ENCODE measurements at regions not wholly inside any gene's neighbourhood (a gene's known extent, or its start where the extent isn't known, plus 50 kb on each side); places are given as distances from the start of the nearest gene placed in this dataset.

- DNase-seq, result no peak
These were observed 105.9 kb upstream of the RPL38 start for GRCh38 chr17:74097450-74098135.

DNA sequence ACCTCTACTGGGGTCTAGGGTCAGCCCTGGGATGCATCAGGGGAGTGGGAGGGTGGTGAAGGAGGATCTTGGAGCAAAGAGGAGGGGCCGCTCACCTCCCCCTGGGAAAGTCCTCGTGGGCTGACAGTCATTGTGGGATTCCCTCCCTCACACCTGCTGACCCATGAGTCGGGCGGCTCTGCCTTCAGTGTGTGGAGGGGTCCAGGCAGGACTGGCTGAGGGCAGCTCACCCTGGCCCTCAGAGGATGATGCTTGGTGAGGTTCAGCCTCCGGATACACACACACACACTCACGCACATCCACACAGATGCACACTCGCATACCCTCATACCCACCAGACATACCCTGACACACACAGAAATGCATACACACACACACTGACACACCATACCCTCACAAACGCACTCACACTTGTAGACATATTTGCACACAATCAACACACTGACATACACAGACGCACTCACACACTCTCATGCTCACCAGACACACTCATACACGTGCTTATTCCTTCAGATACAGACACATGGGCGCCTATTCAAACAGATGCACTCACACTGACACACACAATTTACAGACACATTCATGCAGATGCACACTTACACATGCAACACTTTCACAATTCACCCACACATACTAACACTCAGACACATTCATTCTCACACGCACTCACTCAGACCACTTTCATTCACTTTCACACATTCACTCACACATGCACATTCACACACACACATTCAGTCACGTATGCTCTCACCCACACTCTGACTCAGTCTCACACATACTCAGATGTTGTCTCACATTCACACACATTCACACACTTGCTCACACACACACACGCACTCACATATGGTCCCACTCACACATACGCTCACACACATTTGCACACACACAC, 105.1 kb upstream of the RPL38 start:
- no peak for DNase-seq

- no peak for DNase-seq
These were observed 103.8 kb upstream of the RPL38 start for GRCh38 chr17:74099442-74100340.

DNA sequence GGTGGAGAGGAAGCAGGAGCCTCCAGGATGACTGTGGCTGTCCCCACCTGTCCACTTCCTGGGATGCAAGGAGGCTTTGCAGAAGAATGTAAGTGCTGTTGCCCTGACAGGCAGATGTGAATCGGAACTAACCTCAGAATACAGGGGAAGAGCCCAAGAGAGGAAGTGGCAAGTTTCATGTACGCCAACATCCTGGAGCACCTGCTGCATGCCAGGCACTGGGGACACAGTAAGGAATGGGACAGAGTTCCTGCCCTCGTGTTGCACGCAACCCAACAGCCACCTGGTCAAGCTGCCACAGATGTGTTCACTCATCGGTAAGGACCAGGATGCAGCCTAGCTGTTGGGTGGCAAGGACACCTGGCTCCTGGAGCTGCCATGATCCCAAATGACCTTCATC, 98.6 kb upstream of the RPL38 start:
- no peak for DNase-seq

DNA sequence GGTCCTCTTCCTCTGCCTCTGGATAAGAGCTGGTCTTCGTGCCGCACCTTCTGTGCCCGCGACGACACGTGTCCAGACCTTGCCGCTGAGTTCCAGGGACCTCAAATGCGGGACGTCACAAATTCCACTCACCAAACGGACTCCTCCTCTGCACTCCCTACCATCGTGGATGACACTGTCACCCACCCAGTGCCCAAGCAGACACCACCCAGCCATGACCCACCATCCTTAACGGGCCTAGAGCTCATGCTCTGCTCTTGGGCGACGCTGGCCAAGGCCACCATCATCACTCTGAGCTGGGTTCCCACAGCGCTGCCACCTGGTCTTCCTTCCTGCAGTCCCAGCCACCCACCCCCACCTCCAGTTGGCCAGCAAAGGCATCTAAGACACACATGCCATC, 96.4 kb upstream of the RPL38 start:
- DNase-seq, result no peak

DNA sequence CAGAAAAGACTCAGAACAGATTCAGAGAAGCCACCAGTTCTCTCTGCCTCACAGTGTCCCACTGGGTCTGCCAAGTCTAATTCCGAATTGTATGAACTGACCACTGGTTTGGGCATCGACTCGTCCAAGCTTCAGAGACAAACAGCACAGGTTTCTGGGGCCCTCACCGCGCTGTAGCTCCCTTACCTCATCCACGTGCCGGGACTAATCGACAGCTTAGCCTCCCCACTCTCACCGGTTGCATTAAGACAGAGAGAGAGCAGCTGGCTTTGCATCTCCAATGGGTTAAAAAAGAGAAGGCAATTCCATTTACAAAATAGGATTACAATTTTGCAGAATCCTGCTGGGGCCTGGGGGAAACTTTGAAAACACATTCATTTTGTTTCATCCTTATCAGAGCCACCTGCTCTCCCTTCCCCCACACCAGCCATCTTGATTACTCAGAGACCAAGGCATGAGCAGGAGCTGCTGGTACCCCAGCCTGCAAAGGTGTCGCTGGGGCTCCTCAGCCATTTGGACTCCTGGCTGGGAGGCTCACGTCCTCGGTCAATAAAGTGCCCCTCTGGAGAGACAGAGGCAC, 95.3 kb upstream of the RPL38 start:
- no peak for DNase-seq

- DNase-seq, result no peak
These were observed 93.0 kb upstream of the RPL38 start for GRCh38 chr17:74110467-74110866.

DNA sequence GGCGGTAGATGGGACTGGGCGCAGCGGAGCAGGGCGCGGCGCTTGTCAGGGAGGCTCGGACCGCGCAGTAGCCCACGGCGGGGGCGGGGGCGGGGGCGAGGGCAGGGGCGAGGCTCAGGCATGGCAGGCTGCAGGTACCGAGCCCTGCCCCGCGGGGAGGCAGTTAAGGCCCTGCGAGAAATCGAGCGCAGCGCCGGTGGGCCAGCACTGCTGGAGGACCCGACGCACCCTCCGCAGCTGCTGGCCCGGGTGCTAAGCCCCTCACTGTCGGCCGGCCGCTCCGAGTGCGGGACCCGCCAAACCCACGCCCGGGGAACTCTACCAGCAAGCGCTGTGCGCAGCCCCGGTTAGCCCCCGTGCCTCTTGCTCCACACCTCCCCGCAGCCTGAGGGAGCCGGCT, 90.2 kb upstream of the RPL38 start:
- DNase-seq, result no peak

GRCh38 chr17:74113952-74114351, 89.5 kb upstream of the RPL38 start:
- DNase-seq, result no peak

DNA sequence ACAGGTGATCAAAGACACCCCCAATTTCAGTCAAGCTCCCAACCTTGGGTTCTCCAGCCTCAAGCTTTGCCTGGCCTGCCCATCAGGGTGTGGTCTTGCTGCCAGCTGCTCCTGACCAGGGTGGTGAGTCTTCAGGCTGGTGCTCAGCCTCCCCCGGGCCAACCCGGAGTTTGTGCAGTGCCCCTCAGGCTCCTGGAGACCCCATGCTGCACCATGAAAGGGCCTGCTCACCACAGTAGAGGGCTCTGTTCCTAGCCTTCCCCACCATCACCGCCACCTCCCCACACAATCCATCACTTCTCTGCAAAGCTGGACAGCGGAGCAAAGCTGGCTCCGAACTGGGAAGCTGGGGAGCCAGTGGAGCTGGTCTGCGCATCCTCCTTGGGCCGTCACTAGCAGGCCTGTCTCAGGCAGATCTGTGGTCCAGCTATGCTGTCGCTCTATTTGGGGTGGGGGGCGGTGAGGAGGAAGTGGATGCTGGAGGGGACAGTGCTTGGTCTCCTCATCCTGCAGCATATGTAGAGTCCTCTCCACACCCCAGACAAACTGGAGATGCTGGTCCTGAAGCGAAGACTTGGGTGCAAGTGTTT, 88.5 kb upstream of the RPL38 start:
- DNase-seq, result no peak

DNA sequence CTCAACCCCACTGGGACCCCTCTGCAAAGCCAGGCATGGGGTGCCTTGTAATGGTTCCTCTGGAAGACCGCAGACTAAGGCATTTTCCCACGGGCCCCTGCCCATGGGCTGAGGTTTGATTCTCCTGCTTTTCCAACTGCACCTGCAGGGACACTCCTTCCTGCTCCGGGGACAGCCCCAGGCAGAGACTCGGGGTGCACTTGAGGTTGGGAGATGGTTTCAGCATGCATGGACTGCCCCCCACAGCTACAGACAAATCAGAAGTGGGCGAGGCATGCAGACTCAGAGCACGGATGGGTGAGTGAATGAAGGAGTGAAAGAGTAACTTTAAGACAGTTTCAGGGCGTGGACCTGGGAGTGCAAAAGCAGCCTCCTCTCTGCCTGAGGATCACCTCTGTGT, 87.9 kb upstream of the RPL38 start:
- no peak for DNase-seq

GRCh38 chr17:74116087-74116717, 87.3 kb upstream of the RPL38 start:
- peak; percentile 73 for DNase-seq

DNA sequence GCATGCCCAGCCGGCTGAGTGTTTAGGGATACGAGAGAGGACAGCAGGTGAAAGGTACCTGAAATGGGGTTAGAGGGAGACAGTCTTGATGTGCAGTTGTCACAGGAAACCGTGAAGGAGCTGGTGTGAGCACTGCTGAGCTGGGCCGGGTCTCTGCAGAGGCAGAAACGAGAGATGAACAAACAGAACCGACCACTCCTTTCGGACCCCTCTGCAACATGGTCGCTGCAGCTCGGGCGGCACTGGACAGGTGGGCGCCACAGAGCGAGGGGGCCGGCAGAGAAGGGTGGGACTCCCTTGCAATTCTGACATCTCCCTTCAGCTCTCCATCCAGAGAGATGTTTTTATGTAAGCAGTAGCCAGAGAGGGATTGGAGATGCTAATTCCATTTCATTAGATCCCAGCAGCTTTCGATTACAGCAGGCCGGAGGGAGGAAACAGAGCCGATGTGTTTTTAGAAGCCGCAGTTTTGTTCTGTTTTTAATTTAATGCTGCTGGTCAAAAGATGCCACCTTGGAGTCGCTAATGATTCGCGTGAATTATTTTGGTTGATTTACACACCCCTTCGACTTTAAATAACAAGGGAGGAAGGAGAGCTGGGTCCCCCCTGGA, 86.3 kb upstream of the RPL38 start:
- no peak for DNase-seq

GRCh38 chr17:74117999-74118421, 85.5 kb upstream of the RPL38 start:
- DNase-seq, result peak; percentile 56

DNA sequence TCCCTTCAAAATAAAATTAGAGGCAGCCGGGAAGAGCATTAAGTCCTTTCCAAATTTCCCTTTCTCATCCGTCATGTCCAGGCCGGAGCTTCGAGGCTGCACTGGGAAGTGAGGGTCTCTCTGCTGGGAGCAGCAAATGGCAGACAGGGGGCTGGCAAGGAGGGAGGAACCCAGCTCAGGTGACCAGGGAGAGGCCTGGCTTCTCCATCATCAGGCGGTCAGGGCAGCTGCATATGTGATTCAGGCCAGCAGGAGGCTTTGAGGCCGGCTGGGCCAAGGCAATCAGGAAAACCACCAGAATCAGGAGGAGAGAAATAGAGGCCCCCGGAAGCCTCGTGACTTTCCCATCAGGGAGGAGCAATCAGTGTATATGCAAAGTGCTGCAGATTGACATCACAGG, 85.0 kb upstream of the RPL38 start:
- DNase-seq, result no peak

DNA sequence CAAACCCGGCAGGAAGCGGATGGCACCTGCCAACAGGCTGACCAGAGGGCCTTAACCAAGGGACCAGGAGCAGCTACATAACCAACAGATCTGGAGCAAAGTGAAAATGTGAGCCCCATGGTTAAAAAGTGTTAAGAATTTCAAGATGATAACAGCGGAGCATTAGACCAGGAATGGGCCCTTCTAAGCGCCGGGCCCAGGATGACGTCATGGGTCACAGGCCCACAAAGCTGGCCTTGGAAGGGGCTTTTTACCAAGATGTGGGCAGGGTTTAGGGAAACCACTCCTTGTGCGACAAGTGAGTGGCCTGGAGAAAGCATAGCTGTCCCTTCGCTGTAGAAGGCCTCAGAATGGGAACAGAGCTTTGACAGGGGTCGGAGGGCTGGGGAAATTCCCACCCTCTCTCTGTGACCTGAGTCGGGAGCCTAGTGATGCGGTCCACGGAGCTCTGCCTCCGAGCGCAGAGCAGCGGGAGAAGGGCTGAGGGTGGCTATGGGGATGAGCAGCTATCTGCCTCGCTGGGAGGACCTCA, 84.4 kb upstream of the RPL38 start:
- DNase-seq, result no peak

- no peak for DNase-seq
These were observed 83.5 kb upstream of the RPL38 start for GRCh38 chr17:74119965-74120364.

DNA sequence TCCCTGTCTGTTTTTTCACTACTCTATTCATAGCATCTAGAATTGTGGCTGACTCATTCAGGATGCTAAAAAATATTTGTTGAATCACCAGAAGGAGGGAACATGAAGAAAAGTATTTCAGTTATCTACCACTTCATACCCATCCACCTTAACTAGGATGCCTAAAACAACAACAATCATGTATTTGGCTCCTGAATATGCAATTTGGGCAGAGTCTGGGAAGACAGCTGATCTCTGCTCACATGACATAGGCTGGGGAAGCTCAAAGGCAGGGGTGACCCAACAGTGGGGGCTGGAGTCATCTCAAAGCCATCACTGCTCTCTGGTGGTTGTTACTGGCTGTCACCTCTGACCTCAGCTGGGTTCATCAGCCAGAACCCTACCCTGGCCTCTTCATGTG, 80.1 kb upstream of the RPL38 start:
- no peak for DNase-seq

DNA sequence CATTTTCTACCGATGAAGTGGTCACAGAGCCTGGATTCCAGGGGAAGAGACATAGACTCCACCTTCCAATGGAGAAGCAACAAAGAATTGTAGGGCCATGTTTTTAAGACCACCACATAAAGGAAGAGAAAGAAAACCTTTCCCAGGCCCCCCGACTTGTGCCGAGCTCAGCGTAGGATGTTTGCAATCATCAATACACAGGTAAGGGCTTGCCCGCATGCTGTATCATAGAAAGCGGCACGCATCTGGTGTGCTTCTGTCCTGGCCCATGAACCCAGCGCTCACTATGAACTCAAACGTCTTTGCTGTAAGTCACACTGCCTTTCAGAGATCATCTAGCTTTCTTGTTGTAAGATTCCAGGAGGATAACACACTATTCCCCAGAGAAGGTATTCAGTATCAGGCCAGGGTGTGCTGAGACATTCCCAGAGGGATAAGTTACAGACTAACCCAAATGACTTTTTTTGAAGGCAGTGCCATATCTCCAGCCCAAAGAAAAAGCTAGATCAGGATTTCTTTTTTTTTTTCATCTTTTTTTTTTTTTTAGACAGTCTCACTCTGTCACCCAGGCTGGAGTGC, 79.5 kb upstream of the RPL38 start:
- no peak for DNase-seq

- peak; percentile 85 for DNase-seq
These were observed 78.3 kb upstream of the RPL38 start for GRCh38 chr17:74125156-74125555.

Data from NCI-H510A treated with DMSO at 0.1 percent for 48 hours (cell line).